ENCODE measurements at regions not wholly inside any gene's neighbourhood (a gene's known extent, or its start where the extent isn't known, plus 50 kb on each side); places are given as distances from the start of the nearest gene placed in this dataset.
A peak's percentile ranks its signal among the peaks of the same experiment; 100 is the strongest.

DNA sequence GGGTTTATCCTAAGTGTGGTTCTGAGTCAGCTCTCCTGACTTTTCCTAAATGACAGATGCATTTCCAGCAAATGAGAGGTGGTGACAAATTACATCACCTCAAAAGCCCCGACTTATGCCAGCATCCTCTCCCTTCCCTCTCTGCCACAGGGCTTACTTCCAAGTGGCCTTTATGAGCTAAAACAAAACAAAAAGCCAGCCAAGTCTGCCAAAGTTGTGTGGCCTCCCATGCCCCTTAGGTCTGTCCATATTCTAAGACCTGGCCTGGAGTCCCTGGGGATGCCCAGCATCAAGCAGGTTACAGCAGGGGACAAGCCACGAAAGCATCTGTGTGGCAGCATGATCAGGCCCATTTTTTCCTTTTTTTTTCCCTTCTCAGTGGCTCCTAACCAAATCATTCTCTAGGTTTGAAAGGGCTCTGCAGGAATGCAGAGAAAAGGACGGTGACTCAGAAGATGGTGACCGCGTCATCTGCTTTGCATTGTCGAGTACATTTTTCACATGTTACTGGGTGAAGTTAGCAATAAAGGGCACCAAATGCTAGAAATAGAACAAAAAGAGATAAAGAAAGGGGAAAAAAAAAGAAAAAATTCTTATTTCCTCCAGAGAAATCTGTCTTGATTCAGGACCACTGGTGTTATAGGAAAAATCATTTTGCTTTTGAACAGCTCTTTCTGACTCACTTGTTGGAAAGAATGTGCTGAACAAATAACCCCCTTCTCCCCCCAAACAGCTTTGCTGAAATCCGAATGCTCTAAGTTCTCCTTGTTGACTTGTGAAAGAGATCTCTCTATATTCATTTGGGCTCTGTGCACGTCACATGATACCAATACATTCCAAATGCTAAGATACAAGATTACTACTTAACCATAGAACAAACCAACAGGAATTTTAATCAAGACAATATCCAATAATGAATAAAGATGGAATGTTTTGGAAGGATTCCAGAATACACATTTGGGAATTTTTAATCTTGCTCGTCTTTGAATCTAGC lies 178.7 kb downstream of the EN1 start (continued):
- TF ChIP-seq HOXB13 (CRISPR knock-in tag; IDR thresholded peaks at IDR 0.05; ENCODE audit: low read depth) (no peak), CBX2 (IDR thresholded peaks at IDR 0.05; ENCODE audit: borderline replicate concordance, low read depth) (no peak), POLR2AphosphoS2 (conservative IDR thresholded peaks at IDR 0.05; ENCODE audit: low read length) (no peak), CHD2 (IDR thresholded peaks at IDR 0.05; ENCODE audit: low read length, partially characterized antibody) (no peak), FOSL2 (IDR thresholded peaks at IDR 0.05) (peak; percentile 74), FOSL2 (CRISPR knock-in tag; IDR thresholded peaks at IDR 0.05) (peak; percentile 83), MAZ (IDR thresholded peaks at IDR 0.05; ENCODE audit: borderline replicate concordance, low read depth, low read length) (no peak), SREBF2 (IDR thresholded peaks at IDR 0.05) (no peak), NPAS2 (CRISPR knock-in tag; IDR thresholded peaks at IDR 0.05; ENCODE audit: borderline replicate concordance) (no peak), ZFP36 (IDR thresholded peaks at IDR 0.05; ENCODE audit: borderline replicate concordance, partially characterized antibody) (no peak), JUN (IDR thresholded peaks at IDR 0.05) (peak; percentile 50 to 53; a peak in 2 of 5 replicates), RFX5 (IDR thresholded peaks at IDR 0.05) (no peak), USF2 (IDR thresholded peaks at IDR 0.05) (no peak), SMC3 (IDR thresholded peaks at IDR 0.05) (peak; percentile 23; the same call in 2 of the 3 replicates), BCL3 (IDR thresholded peaks at IDR 0.05) (no peak), PHF8 (IDR thresholded peaks at IDR 0.05; ENCODE audit: borderline replicate concordance, low read depth) (no peak), ZC3H11A (IDR thresholded peaks at IDR 0.05) (no peak), TP53 (CRISPR knock-in tag; IDR thresholded peaks at IDR 0.05) (no peak), RARB (CRISPR knock-in tag; IDR thresholded peaks at IDR 0.05) (no peak), CHD4 (IDR thresholded peaks at IDR 0.05; ENCODE audit: borderline replicate concordance) (no peak), HOXB5 (CRISPR knock-in tag; IDR thresholded peaks at IDR 0.05) (no peak), HDAC2 (IDR thresholded peaks at IDR 0.05) (no peak), E2F6 (IDR thresholded peaks at IDR 0.05; ENCODE audit: borderline replicate concordance, low read depth) (no peak), KDM1A (IDR thresholded peaks at IDR 0.05; ENCODE audit: low read depth) (no peak), HES2 (IDR thresholded peaks at IDR 0.05) (no peak), FOSB (CRISPR knock-in tag; IDR thresholded peaks at IDR 0.05) (no peak), CEBPB (IDR thresholded peaks at IDR 0.05) (peak; percentile 26 to 54; a peak in 2 of 4 replicates), KDM5A (IDR thresholded peaks at IDR 0.05) (no peak), HEYL (CRISPR knock-in tag; IDR thresholded peaks at IDR 0.05) (no peak), RAD21 (conservative IDR thresholded peaks at IDR 0.05 in 1 of 2, IDR thresholded peaks at IDR 0.05 in 1 of 2) (no peak), FOXS1 (CRISPR knock-in tag; IDR thresholded peaks at IDR 0.05) (no peak)
- TF ChIP-seq, protein P1, sequence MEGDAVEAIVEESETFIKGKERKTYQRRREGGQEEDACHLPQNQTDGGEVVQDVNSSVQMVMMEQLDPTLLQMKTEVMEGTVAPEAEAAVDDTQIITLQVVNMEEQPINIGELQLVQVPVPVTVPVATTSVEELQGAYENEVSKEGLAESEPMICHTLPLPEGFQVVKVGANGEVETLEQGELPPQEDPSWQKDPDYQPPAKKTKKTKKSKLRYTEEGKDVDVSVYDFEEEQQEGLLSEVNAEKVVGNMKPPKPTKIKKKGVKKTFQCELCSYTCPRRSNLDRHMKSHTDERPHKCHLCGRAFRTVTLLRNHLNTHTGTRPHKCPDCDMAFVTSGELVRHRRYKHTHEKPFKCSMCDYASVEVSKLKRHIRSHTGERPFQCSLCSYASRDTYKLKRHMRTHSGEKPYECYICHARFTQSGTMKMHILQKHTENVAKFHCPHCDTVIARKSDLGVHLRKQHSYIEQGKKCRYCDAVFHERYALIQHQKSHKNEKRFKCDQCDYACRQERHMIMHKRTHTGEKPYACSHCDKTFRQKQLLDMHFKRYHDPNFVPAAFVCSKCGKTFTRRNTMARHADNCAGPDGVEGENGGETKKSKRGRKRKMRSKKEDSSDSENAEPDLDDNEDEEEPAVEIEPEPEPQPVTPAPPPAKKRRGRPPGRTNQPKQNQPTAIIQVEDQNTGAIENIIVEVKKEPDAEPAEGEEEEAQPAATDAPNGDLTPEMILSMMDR (IDR thresholded peaks at IDR 0.05) = no peak
- TF ChIP-seq, protein P2, sequence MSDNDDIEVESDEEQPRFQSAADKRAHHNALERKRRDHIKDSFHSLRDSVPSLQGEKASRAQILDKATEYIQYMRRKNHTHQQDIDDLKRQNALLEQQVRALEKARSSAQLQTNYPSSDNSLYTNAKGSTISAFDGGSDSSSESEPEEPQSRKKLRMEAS (IDR thresholded peaks at IDR 0.05) = no peak; the same call in 1 of the 2 replicates
- TF ChIP-seq, protein P3, sequence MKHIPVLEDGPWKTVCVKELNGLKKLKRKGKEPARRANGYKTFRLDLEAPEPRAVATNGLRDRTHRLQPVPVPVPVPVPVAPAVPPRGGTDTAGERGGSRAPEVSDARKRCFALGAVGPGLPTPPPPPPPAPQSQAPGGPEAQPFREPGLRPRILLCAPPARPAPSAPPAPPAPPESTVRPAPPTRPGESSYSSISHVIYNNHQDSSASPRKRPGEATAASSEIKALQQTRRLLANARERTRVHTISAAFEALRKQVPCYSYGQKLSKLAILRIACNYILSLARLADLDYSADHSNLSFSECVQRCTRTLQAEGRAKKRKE (CRISPR knock-in tag; IDR thresholded peaks at IDR 0.05; ENCODE audit: low read depth) = no peak
- TF ChIP-seq, protein P4, sequence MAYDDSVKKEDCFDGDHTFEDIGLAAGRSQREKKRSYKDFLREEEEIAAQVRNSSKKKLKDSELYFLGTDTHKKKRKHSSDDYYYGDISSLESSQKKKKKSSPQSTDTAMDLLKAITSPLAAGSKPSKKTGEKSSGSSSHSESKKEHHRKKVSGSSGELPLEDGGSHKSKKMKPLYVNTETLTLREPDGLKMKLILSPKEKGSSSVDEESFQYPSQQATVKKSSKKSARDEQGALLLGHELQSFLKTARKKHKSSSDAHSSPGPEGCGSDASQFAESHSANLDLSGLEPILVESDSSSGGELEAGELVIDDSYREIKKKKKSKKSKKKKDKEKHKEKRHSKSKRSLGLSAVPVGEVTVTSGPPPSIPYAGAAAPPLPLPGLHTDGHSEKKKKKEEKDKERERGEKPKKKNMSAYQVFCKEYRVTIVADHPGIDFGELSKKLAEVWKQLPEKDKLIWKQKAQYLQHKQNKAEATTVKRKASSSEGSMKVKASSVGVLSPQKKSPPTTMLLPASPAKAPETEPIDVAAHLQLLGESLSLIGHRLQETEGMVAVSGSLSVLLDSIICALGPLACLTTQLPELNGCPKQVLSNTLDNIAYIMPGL (CRISPR knock-in tag; IDR thresholded peaks at IDR 0.05; ENCODE audit: borderline replicate concordance) = no peak
